HG03520 (cell line): ENCODE measurements at regions not wholly inside any gene's neighbourhood (a gene's known extent, or its start where the extent isn't known, plus 50 kb on each side); places are given as distances from the start of the nearest gene placed in this dataset.
A peak's percentile ranks its signal among the peaks of the same experiment; 100 is the strongest.
"Not testable (repeated sequence)": the region's sequence is repeated elsewhere in the genome, so short reads cannot be mapped to it uniquely, and the experiment has no call there.

Experiments
- ATAC-seq: cut with Tn5 transposase; IDR thresholded peaks from one replicate; pipeline ENCODE4 v1.9.1; 2021; ENCODE audit warnings: mild to moderate bottlenecking, moderate library complexity; ENCODE audit not compliant: unreplicated experiment

- ATAC-seq: no peak
Observed at GRCh38 chr3:112738366-112738765, 97.4 kb upstream of the CCDC80 start.

- ATAC-seq: no peak
Observed at GRCh38 chr3:112736805-112737566, 96.0 kb upstream of the CCDC80 start.

- no peak for ATAC-seq
Observed at GRCh38 chr3:112736386-112736785, 95.4 kb upstream of the CCDC80 start.

GRCh38 chr3:112735926-112736325, 95.0 kb upstream of the CCDC80 start:
- ATAC-seq: no peak

GRCh38 chr3:112734736-112735350, 93.9 kb upstream of the CCDC80 start:
- peak; percentile 56 for ATAC-seq

- ATAC-seq: no peak
Observed at GRCh38 chr3:112734171-112734570, 93.2 kb upstream of the CCDC80 start.

- ATAC-seq: no peak
Observed at GRCh38 chr3:112730210-112730609, 89.3 kb upstream of the CCDC80 start.

GRCh38 chr3:112721231-112721630, 80.3 kb upstream of the CCDC80 start:
- ATAC-seq: no peak

GRCh38 chr3:112718967-112719366, 78.0 kb upstream of the CCDC80 start:
- ATAC-seq: no peak

GRCh38 chr3:112718516-112718915, 77.6 kb upstream of the CCDC80 start:
- no peak for ATAC-seq

- no peak for ATAC-seq
Observed at GRCh38 chr3:112709911-112710310, 69.0 kb upstream of the CCDC80 start.

GRCh38 chr3:112699436-112699978, 58.6 kb upstream of the CCDC80 start:
- no peak for ATAC-seq

GRCh38 chr3:112698442-112698841, 57.5 kb upstream of the CCDC80 start:
- ATAC-seq: not testable (repeated sequence)

- ATAC-seq: not testable (repeated sequence)
Observed at GRCh38 chr3:112696244-112696643, 55.3 kb upstream of the CCDC80 start.

GRCh38 chr3:112695377-112696108, 54.6 kb upstream of the CCDC80 start:
- ATAC-seq: not testable (repeated sequence)

- not testable (repeated sequence) for ATAC-seq
Observed at GRCh38 chr3:112694906-112695305, 54.0 kb upstream of the CCDC80 start.

GRCh38 chr3:112693186-112693585, 52.2 kb upstream of the CCDC80 start:
- no peak for ATAC-seq
